Neural progenitor cell (in vitro differentiated cells): ENCODE measurements at regions not wholly inside any gene's neighbourhood (a gene's known extent, or its start where the extent isn't known, plus 50 kb on each side); places are given as distances from the start of the nearest gene placed in this dataset.

Experiments used
- DNase-seq: peaks from one replicate; pipeline ENCODE4 v3.0.0-alpha.2; 2016; ENCODE audit warnings: low spot score
- H2AFZ ChIP-seq: fragments of 200-600 bp; sonication (generic); replicated peaks from 2 replicates; pipeline ENCODE4 v1.6.1; 2016; ENCODE audit warnings: antibody characterized with exemption
- H3F3A ChIP-seq: fragments of 200-600 bp; sonication (generic); 2 replicates; pipeline ENCODE4 v1.6.1; 2016; ENCODE audit warnings: antibody characterized with exemption, low read depth
- H3K27ac ChIP-seq: fragments of 200-600 bp; sonication (generic); 2 replicates; pipeline ENCODE4 v1.5.1; 2016; ENCODE audit warnings: mild to moderate bottlenecking
- H3K27me3 ChIP-seq: fragments of 200-600 bp; sonication (generic); 2 replicates; pipeline ENCODE4 v1.6.1; 2016; ENCODE audit warnings: mild to moderate bottlenecking, moderate library complexity
- H3K36me3 ChIP-seq: fragments of 200-600 bp; sonication (generic); 2 replicates; pipeline ENCODE4 v1.5.1; 2016
- H3K4me1 ChIP-seq: fragments of 200-600 bp; sonication (generic); 2 replicates; pipeline ENCODE4 v1.6.1; 2016; ENCODE audit warnings: mixed run types
- H3K4me2 ChIP-seq: fragments of 200-600 bp; sonication (generic); 2 replicates; pipeline ENCODE4 v1.6.1; 2016
- H3K4me3 ChIP-seq: fragments of 200-600 bp; sonication (generic); 2 replicates; pipeline ENCODE4 v1.5.1; 2016
- H3K79me2 ChIP-seq: fragments of 200-600 bp; sonication (generic); 2 replicates; pipeline ENCODE4 v1.6.1; 2016; ENCODE audit warnings: low read depth
- H3K9ac ChIP-seq: fragments of 200-600 bp; sonication (generic); 2 replicates; pipeline ENCODE4 v1.6.1; 2016
- H3K9me3 ChIP-seq: fragments of 200-600 bp; sonication (generic); 2 replicates; pipeline ENCODE4 v1.5.1; 2016; ENCODE audit warnings: low read depth
- H4K20me1 ChIP-seq: fragments of 200-600 bp; sonication (generic); 2 replicates; pipeline ENCODE4 v1.6.1; 2016; ENCODE audit warnings: low read depth
- H3K27ac Mint-ChIP-seq: 3 replicates; pipeline ENCODE4 v1.8.0; 2021; ENCODE audit warnings: mixed read lengths
- H3K27me3 Mint-ChIP-seq: 2 replicates; pipeline ENCODE4 v1.8.0; 2022; ENCODE audit warnings: low read depth, mild to moderate bottlenecking, inconsistent platforms, moderate library complexity, mixed read lengths; ENCODE audit not compliant: insufficient read depth
- H3K36me3 Mint-ChIP-seq: 3 replicates; pipeline ENCODE4 v1.8.0; 2021; ENCODE audit warnings: mixed read lengths
- H3K4me1 Mint-ChIP-seq: 3 replicates; pipeline ENCODE4 v1.8.0; 2021; ENCODE audit warnings: mixed read lengths
- H3K4me3 Mint-ChIP-seq: 3 replicates; pipeline ENCODE4 v1.8.0; 2021; ENCODE audit warnings: mild to moderate bottlenecking, moderate library complexity, mixed read lengths
- H3K9me3 Mint-ChIP-seq: 3 replicates; pipeline ENCODE4 v1.8.0; 2020; ENCODE audit warnings: mixed read lengths
- CTCF ChIP-seq: fragments of 200-600 bp; sonication (generic); IDR thresholded peaks from 2 replicates; pipeline ENCODE4 v1.5.1; 2017; ENCODE audit warnings: antibody characterized with exemption, mild to moderate bottlenecking
- EZH2 ChIP-seq: fragments of 200-600 bp; sonication (generic); IDR thresholded peaks from 2 replicates; pipeline ENCODE4 v1.6.1; 2017; ENCODE audit warnings: antibody characterized with exemption, mild to moderate bottlenecking, moderate library complexity
- EZH2phosphoT487 ChIP-seq: fragments of 200-600 bp; sonication (generic); IDR thresholded peaks from 2 replicates; pipeline ENCODE4 v1.6.1; 2017; ENCODE audit warnings: antibody characterized with exemption

- Mint-ChIP-seq H3K36me3 (no peaks in the 10 kb centered on the region), H3K27me3 (peaks cover 3% of the 10 kb centered on the region), H3K4me1 (no peaks in the 10 kb centered on the region), H3K4me3 (no peak overlapping the region), H3K27ac (no peak overlapping the region), H3K9me3 (peaks cover 6% of the 10 kb centered on the region)
- Histone ChIP-seq H3K4me2 (no peak overlapping the region), H3K27ac (no peak overlapping the region), H3K9ac (no peak overlapping the region), H3F3A (no peaks in the 10 kb centered on the region), H3K79me2 (no peaks in the 10 kb centered on the region), H2AFZ (no peak overlapping the region), H3K36me3 (no peaks in the 10 kb centered on the region), H4K20me1 (no peaks in the 10 kb centered on the region), H3K27me3 (peaks cover 3% of the 10 kb centered on the region), H3K4me1 (no peaks in the 10 kb centered on the region), H3K9me3 (no peaks in the 10 kb centered on the region), H3K4me3 (no peak overlapping the region)
- DNase-seq = no peak
- TF ChIP-seq CTCF (no peak), EZH2 (no peak), EZH2phosphoT487 (no peak)
These were observed 93.9 kb downstream of the EOMES start for GRCh38 chr3:27628026-27628750.

- Histone ChIP-seq H3K4me3 (no peak overlapping the region), H3K27ac (no peak overlapping the region), H3K9ac (no peak overlapping the region), H3K36me3 (no peaks in the 10 kb centered on the region), H2AFZ (no peak overlapping the region), H3K27me3 (no peaks in the 10 kb centered on the region), H3K4me1 (no peaks in the 10 kb centered on the region), H3F3A (no peaks in the 10 kb centered on the region), H3K79me2 (no peaks in the 10 kb centered on the region), H4K20me1 (no peaks in the 10 kb centered on the region), H3K4me2 (no peak overlapping the region), H3K9me3 (no peaks in the 10 kb centered on the region)
- DNase-seq = no peak
- Mint-ChIP-seq H3K27ac (peak overlapping the region; percentile 33), H3K9me3 (peaks cover 3% of the 10 kb centered on the region), H3K27me3 (peaks cover 3% of the 10 kb centered on the region), H3K4me3 (no peak overlapping the region), H3K36me3 (no peaks in the 10 kb centered on the region), H3K4me1 (no peaks in the 10 kb centered on the region)
- no peak for TF ChIP-seq EZH2phosphoT487
- TF ChIP-seq CTCF = no peak
- no peak for TF ChIP-seq EZH2
These were observed 95.5 kb downstream of the EOMES start for GRCh38 chr3:27626596-27627118.

- no peak overlapping the region for H2AFZ ChIP-seq
These were observed 96.3 kb downstream of the EOMES start for GRCh38 chr3:27625864-27626263.

More at GRCh38 chr3:27625864-27626263, 96.3 kb downstream of the EOMES start:
- no peaks in the 10 kb centered on the region for H3K27me3 ChIP-seq
- H3K27ac Mint-ChIP-seq = no peak overlapping the region
- TF ChIP-seq CTCF (no peak), EZH2 (no peak), EZH2phosphoT487 (no peak)
- no peak overlapping the region for H3K9ac ChIP-seq
- H3K27me3 Mint-ChIP-seq = peaks cover 3% of the 10 kb centered on the region
- no peak overlapping the region for H3K4me3 Mint-ChIP-seq
- no peak for DNase-seq
- H3K4me1 Mint-ChIP-seq = no peaks in the 10 kb centered on the region
- H3K4me3 ChIP-seq = no peak overlapping the region
- H3K4me2 ChIP-seq = no peak overlapping the region
- no peaks in the 10 kb centered on the region for H3K36me3 ChIP-seq
- peaks cover 9% of the 10 kb centered on the region for H3K9me3 Mint-ChIP-seq
- H3F3A ChIP-seq = no peaks in the 10 kb centered on the region
- no peaks in the 10 kb centered on the region for H3K36me3 Mint-ChIP-seq
- H3K79me2 ChIP-seq = no peaks in the 10 kb centered on the region
- no peaks in the 10 kb centered on the region for H3K4me1 ChIP-seq
- no peak overlapping the region for H3K27ac ChIP-seq
- H4K20me1 ChIP-seq = no peaks in the 10 kb centered on the region
- H3K9me3 ChIP-seq = no peaks in the 10 kb centered on the region
